ENCODE measurements at regions not wholly inside any gene's neighbourhood (a gene's known extent, or its start where the extent isn't known, plus 50 kb on each side); places are given as distances from the start of the nearest gene placed in this dataset.

- no peak for TF ChIP-seq CTCF (IDR thresholded peaks at IDR 0.05 in 2 of 3, conservative IDR thresholded peaks at IDR 0.05 in 1 of 3; ENCODE audit: insufficient read depth in 2 of 3, low read depth in 1 of 3, low read length in 3 of 3)
- TF ChIP-seq MYC (IDR thresholded peaks at IDR 0.05; ENCODE audit: low read depth, low read length) = no peak
- TF ChIP-seq MYC (CRISPR knock-in tag; IDR thresholded peaks at IDR 0.05; ENCODE audit: borderline replicate concordance, low read depth) = no peak
- no peak for TF ChIP-seq ZNF274 (IDR thresholded peaks at IDR 0.05; ENCODE audit: borderline replicate concordance, low read depth, low read length)
- no peak for TF ChIP-seq ZBTB34 (CRISPR knock-in tag; IDR thresholded peaks at IDR 0.05)
- no peak for TF ChIP-seq NKRF (IDR thresholded peaks at IDR 0.05; ENCODE audit: borderline replicate concordance)
- no peak for TF ChIP-seq ZBTB17 (CRISPR knock-in tag; IDR thresholded peaks at IDR 0.05)
- no peak for TF ChIP-seq FOXA1 (IDR thresholded peaks at IDR 0.05; ENCODE audit: borderline replicate concordance)
Observed at GRCh38 chr2:139162957-139163356, 382.8 kb upstream of the NXPH2 start.
